Caco-2 (cell line): ENCODE measurements at regions not wholly inside any gene's neighbourhood (a gene's known extent, or its start where the extent isn't known, plus 50 kb on each side); places are given as distances from the start of the nearest gene placed in this dataset.
"Not testable (repeated sequence)": the region's sequence is repeated elsewhere in the genome, so short reads cannot be mapped to it uniquely, and the experiment has no call there.

Experiments used
- BruUV-seq: library from RNA; stranded (reverse); fragments of 400-500 nt; replicated peaks from 2 replicates; lab custom pipeline; 2021; lab: Mats Ljungman, UMichigan
- CTCF ChIA-PET: fragments of 300-600 bp; sonication (Branson Sonifier 250); formaldehyde crosslinking; loops from one replicate; lab custom pipeline; 2022; ENCODE audit warnings: antibody characterized with exemption; lab: Charles Lee
- POLR2A ChIA-PET: fragments of 300-600 bp; sonication (Branson Sonifier 250); formaldehyde crosslinking; loops from one replicate; lab custom pipeline; 2022; ENCODE audit warnings: antibody characterized with exemption; lab: Charles Lee
- DNase-seq, 2 experiments: peaks; one replicate each; pipeline versions ENCODE4 v3.0.0 to v3.0.0-alpha.2; 2020 to 2022
- H3K27me3 ChIP-seq: replicated peaks from 2 replicates; pipeline ENCODE4 v1.6.0; 2011; ENCODE audit warnings: low read length; ENCODE audit not compliant: control insufficient read depth, insufficient read depth
- H3K36me3 ChIP-seq: 2 replicates; pipeline ENCODE4 v1.5.1; 2011; ENCODE audit warnings: low read length; ENCODE audit not compliant: control insufficient read depth, insufficient read depth
- H3K4me1 ChIP-seq: fragments of 250-450 bp; sonication (Bioruptor Pico); 2 replicates; pipeline ENCODE4 v1.5.1; 2020; ENCODE audit warnings: mild to moderate bottlenecking
- H3K4me3 ChIP-seq: 2 replicates; pipeline ENCODE4 v1.5.1; 2011; ENCODE audit warnings: low read depth, mild to moderate bottlenecking, control low read depth, low read length
- H3K9me3 ChIP-seq: fragments of 250-450 bp; sonication (Bioruptor Pico); 2 replicates; pipeline ENCODE4 v1.5.1; 2020; ENCODE audit warnings: mild to moderate bottlenecking, moderate library complexity
- H3K27ac Mint-ChIP-seq: one replicate; pipeline ENCODE4 v1.8.0; 2022; ENCODE audit warnings: mixed read lengths; ENCODE audit not compliant: unreplicated experiment
- H3K27me3 Mint-ChIP-seq: one replicate; pipeline ENCODE4 v1.8.0; 2022; ENCODE audit warnings: mixed read lengths; ENCODE audit not compliant: insufficient read depth, unreplicated experiment
- H3K36me3 Mint-ChIP-seq: one replicate; pipeline ENCODE4 v1.8.0; 2022; ENCODE audit warnings: mild to moderate bottlenecking, mixed read lengths; ENCODE audit not compliant: insufficient read depth, unreplicated experiment
- H3K4me1 Mint-ChIP-seq: one replicate; pipeline ENCODE4 v1.8.0; 2022; ENCODE audit warnings: low read depth, mixed read lengths; ENCODE audit not compliant: unreplicated experiment
- H3K4me3 Mint-ChIP-seq: one replicate; pipeline ENCODE4 v1.8.0; 2022; ENCODE audit warnings: mild to moderate bottlenecking, moderate library complexity, mixed read lengths; ENCODE audit not compliant: unreplicated experiment
- H3K9me3 Mint-ChIP-seq: one replicate; pipeline ENCODE4 v1.8.0; 2022; ENCODE audit warnings: mixed read lengths; ENCODE audit not compliant: unreplicated experiment
- CTCF ChIP-seq, 2 experiments: fragments of 200-600 bp in 1 of 2; IDR thresholded peaks; 1 replicate in 1 of 2; 2 replicates in 1 of 2; pipeline versions ENCODE4 v1.5.1 to v1.8.0; 2011 to 2022; ENCODE audit warnings: antibody characterized with exemption in 1 of 2, control low read depth in 1 of 2, inconsistent platforms in 1 of 2, low read depth in 1 of 2, low read length in 1 of 2, mild to moderate bottlenecking in 1 of 2, moderate library complexity in 1 of 2; ENCODE audit not compliant: insufficient read depth in 1 of 2, severe bottlenecking in 1 of 2, unreplicated experiment in 1 of 2
- intact Hi-C: fragments of 100-400 bp; cut with micrococcal nuclease; formaldehyde crosslinking; loops from one replicate; pipeline ENCODE4 v1.10.0; 2022; ENCODE audit not compliant: unreplicated experiment

DNA sequence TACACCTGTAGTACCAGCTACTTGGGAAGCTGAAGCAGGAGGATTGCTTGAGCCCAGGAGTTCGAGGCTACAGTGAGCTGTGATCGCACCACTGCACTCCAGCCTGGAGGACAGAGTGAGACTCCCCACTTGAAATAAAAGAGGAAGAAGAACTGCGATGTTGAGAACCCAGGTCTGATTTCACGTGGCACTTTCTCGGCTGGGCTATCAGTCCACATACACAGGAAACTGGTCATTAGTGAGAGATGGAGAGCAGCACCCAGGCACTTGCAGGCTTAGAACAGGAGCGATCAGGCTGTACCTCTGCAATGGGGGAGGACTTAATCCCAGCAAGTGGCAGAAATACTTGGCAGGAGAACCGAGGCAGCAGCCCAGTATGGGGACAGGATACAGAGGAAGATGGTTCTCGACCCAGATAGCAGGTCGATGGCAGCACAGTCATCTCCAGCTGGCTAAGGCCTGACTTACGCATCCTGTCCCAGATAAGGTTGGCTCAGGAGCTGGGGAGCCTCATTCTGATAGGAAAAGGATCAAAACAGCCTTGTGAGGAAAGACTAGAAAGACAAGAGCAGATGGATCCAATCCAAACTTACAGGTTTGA is 487.7 kb upstream of the AUTS2 start:
- ChIA-PET POLR2A (no interaction called here), CTCF (no interaction called here)
- peaks cover 4% of the 10 kb centered on the region for H3K27me3 Mint-ChIP-seq
- H3K4me3 ChIP-seq = no peak overlapping the region
- no peaks in the 10 kb centered on the region for H3K4me1 ChIP-seq
- no peak for TF ChIP-seq CTCF (IDR thresholded peaks at IDR 0.05; ENCODE audit: insufficient read depth in 1 of 2, low read depth in 1 of 2, low read length in 1 of 2, severe bottlenecking in 1 of 2, unreplicated experiment in 1 of 2)
- no peaks in the 10 kb centered on the region for H3K9me3 ChIP-seq
- H3K27me3 ChIP-seq = no peaks in the 10 kb centered on the region
- H3K4me1 Mint-ChIP-seq = no peaks in the 10 kb centered on the region
- peaks cover 27% of the 10 kb centered on the region for H3K9me3 Mint-ChIP-seq
- H3K36me3 Mint-ChIP-seq = no peaks in the 10 kb centered on the region
- no peak overlapping the region for H3K4me3 Mint-ChIP-seq
- H3K27ac Mint-ChIP-seq = no peak overlapping the region
- intact Hi-C loops = no loop called here
- BruUV-seq = no TSS peak
- no peak for DNase-seq
- H3K36me3 ChIP-seq = no peaks in the 10 kb centered on the region

GRCh38 chr7:69114374-69114773 is 483.9 kb upstream of the AUTS2 start:
- no peak for DNase-seq
- peaks cover 27% of the 10 kb centered on the region for H3K9me3 Mint-ChIP-seq
- H3K4me1 Mint-ChIP-seq = no peaks in the 10 kb centered on the region
- H3K27ac Mint-ChIP-seq = no peak overlapping the region
- H3K4me3 ChIP-seq = no peak overlapping the region
- no peaks in the 10 kb centered on the region for H3K27me3 ChIP-seq
- no peaks in the 10 kb centered on the region for H3K4me1 ChIP-seq
- no peaks in the 10 kb centered on the region for H3K36me3 ChIP-seq
- intact Hi-C loops = no loop called here
- no peak for TF ChIP-seq CTCF (IDR thresholded peaks at IDR 0.05; ENCODE audit: insufficient read depth in 1 of 2, low read depth in 1 of 2, low read length in 1 of 2, severe bottlenecking in 1 of 2, unreplicated experiment in 1 of 2)
- POLR2A ChIA-PET = no interaction called here
- no TSS peak for BruUV-seq
- H3K9me3 ChIP-seq = no peaks in the 10 kb centered on the region
- CTCF ChIA-PET = no interaction called here
- peaks cover 4% of the 10 kb centered on the region for H3K27me3 Mint-ChIP-seq
- no peak overlapping the region for H3K4me3 Mint-ChIP-seq
- no peaks in the 10 kb centered on the region for H3K36me3 Mint-ChIP-seq

DNA sequence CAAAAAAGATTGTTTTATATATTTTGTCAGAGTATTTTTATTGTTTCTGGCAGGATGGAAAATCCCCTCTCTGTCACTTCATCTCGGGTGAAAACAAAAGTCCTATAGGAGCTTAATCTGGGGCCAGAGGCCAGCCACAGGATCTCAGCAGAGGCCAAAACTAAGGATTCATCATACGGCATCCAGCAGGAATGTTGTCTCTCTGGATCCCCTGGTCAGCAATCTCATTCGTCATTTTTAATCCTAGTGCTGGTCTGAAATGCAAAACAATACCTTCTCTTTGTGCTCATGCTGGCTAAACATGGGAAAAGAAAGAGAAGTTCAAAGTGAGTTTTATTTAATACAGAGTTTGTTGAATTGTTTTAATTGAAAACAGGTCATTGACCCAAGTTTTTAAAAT is 482.5 kb upstream of the AUTS2 start:
- Mint-ChIP-seq H3K36me3 (no peaks in the 10 kb centered on the region), H3K4me3 (no peak overlapping the region), H3K9me3 (peaks cover 19% of the 10 kb centered on the region), H3K4me1 (no peaks in the 10 kb centered on the region), H3K27me3 (peaks cover 4% of the 10 kb centered on the region), H3K27ac (no peak overlapping the region)
- BruUV-seq = no TSS peak
- Histone ChIP-seq H3K9me3 (no peaks in the 10 kb centered on the region), H3K4me1 (no peaks in the 10 kb centered on the region), H3K36me3 (no peaks in the 10 kb centered on the region), H3K27me3 (no peaks in the 10 kb centered on the region), H3K4me3 (no peak overlapping the region)
- no peak for DNase-seq
- TF ChIP-seq CTCF (IDR thresholded peaks at IDR 0.05; ENCODE audit: insufficient read depth in 1 of 2, low read depth in 1 of 2, low read length in 1 of 2, severe bottlenecking in 1 of 2, unreplicated experiment in 1 of 2) = no peak
- intact Hi-C loops = no loop called here
- CTCF ChIA-PET = no interaction called here
- POLR2A ChIA-PET = no interaction called here

- H3K4me3 ChIP-seq, H3K4me1 Mint-ChIP-seq, H3K27me3 Mint-ChIP-seq, H3K4me3 Mint-ChIP-seq, H3K36me3 Mint-ChIP-seq, H3K27ac Mint-ChIP-seq, H3K9me3 ChIP-seq, H3K4me1 ChIP-seq, H3K27me3 ChIP-seq, DNase-seq, CTCF ChIA-PET, POLR2A ChIA-PET, BruUV-seq, intact Hi-C loops, H3K36me3 ChIP-seq: not testable (repeated sequence)
- peaks cover 16% of the 10 kb centered on the region for H3K9me3 Mint-ChIP-seq
Measured at GRCh38 chr7:69116196-69116595, 482.1 kb upstream of the AUTS2 start.
